Bronchial epithelial cell (primary cell): ENCODE measurements at regions not wholly inside any gene's neighbourhood (a gene's known extent, or its start where the extent isn't known, plus 50 kb on each side); places are given as distances from the start of the nearest gene placed in this dataset.
"Not testable (repeated sequence)": the region's sequence is repeated elsewhere in the genome, so short reads cannot be mapped to it uniquely, and the experiment has no call there.

Experiments
- DNase-seq: peaks from one replicate; pipeline ENCODE4 v3.0.0-alpha.2; 2010; ENCODE audit warnings: low read depth
- FAIRE-seq: peaks from 2 replicates; lab custom pipeline; 2011; peaks lifted over from hg19 to GRCh38; lab: Jason Lieb, UNC
- H3K27me3 ChIP-seq: 2 replicates; pipeline ENCODE4 v1.5.1; 2011; ENCODE audit warnings: low read length; ENCODE audit not compliant: control insufficient read depth, insufficient read depth
- H3K36me3 ChIP-seq: 2 replicates; pipeline ENCODE4 v1.5.1; 2011; ENCODE audit warnings: low read length; ENCODE audit not compliant: control insufficient read depth, insufficient read depth
- H3K4me3 ChIP-seq: 2 replicates; pipeline ENCODE4 v1.5.1; 2011; ENCODE audit warnings: mild to moderate bottlenecking, low read depth, low read length, control low read depth
- CTCF ChIP-seq: IDR thresholded peaks from 2 replicates; pipeline ENCODE4 v1.5.1; 2011; ENCODE audit warnings: mild to moderate bottlenecking, moderate library complexity, low read length, control low read depth, inconsistent platforms; ENCODE audit not compliant: insufficient read depth, severe bottlenecking

GRCh38 chr14:105889666-105890473, 363.5 kb downstream of the TMEM121 start:
- no peaks in the 10 kb centered on the region for H3K27me3 ChIP-seq
- no peak for DNase-seq
- no peak for FAIRE-seq
- no peaks in the 10 kb centered on the region for H3K36me3 ChIP-seq
- TF ChIP-seq CTCF: no peak
- H3K4me3 ChIP-seq: no peak overlapping the region

- H3K27me3 ChIP-seq: no peaks in the 10 kb centered on the region
- no peak for DNase-seq
- H3K36me3 ChIP-seq: no peaks in the 10 kb centered on the region
- no peak for FAIRE-seq
- no peak for TF ChIP-seq CTCF
- H3K4me3 ChIP-seq: no peak overlapping the region
Observed at GRCh38 chr14:105890474-105891220, 364.3 kb downstream of the TMEM121 start.

- DNase-seq (no peak), FAIRE-seq (no peak)
- Histone ChIP-seq H3K36me3 (no peaks in the 10 kb centered on the region), H3K4me3 (no peak overlapping the region), H3K27me3 (no peaks in the 10 kb centered on the region)
- no peak for TF ChIP-seq CTCF
Observed at GRCh38 chr14:105891221-105891602, 364.8 kb downstream of the TMEM121 start.

- Histone ChIP-seq H3K4me3 (no peak overlapping the region), H3K27me3 (no peaks in the 10 kb centered on the region), H3K36me3 (no peaks in the 10 kb centered on the region)
- TF ChIP-seq CTCF: no peak
- DNase-seq (no peak), FAIRE-seq (no peak)
Observed at GRCh38 chr14:105891631-105892452, 365.5 kb downstream of the TMEM121 start.

- not testable (repeated sequence) for FAIRE-seq, H3K36me3 ChIP-seq, DNase-seq, H3K27me3 ChIP-seq, H3K4me3 ChIP-seq
Observed at GRCh38 chr14:105892453-105893441, 366.4 kb downstream of the TMEM121 start.

- not testable (repeated sequence) for H3K27me3 ChIP-seq, DNase-seq, H3K4me3 ChIP-seq, H3K36me3 ChIP-seq, FAIRE-seq
Observed at GRCh38 chr14:105893686-105894085, 367.3 kb downstream of the TMEM121 start.
